VCaP (cell line): ENCODE measurements at regions not wholly inside any gene's neighbourhood (a gene's known extent, or its start where the extent isn't known, plus 50 kb on each side); places are given as distances from the start of the nearest gene placed in this dataset.
"Not testable (repeated sequence)": the region's sequence is repeated elsewhere in the genome, so short reads cannot be mapped to it uniquely, and the experiment has no call there.

Source experiments
- H3K27ac ChIP-seq: fragments of 450-650 bp; 2 replicates; pipeline ENCODE4 v1.5.1; 2017
- CTCF ChIP-seq: fragments of 450-650 bp; conservative IDR thresholded peaks from 2 replicates; pipeline ENCODE4 v1.5.1; 2017; ENCODE audit warnings: mild to moderate bottlenecking, moderate library complexity

- H3K27ac ChIP-seq: no peak overlapping the region
- no peak for TF ChIP-seq CTCF
These were observed 1129.5 kb downstream of the DIAPH3 start for GRCh38 chr13:59034198-59034597.

- H3K27ac ChIP-seq: no peak overlapping the region
- no peak for TF ChIP-seq CTCF
These were observed 1124.9 kb downstream of the DIAPH3 start for GRCh38 chr13:59038824-59039223.

- H3K27ac ChIP-seq: no peak overlapping the region
- no peak for TF ChIP-seq CTCF
These were observed 1120.7 kb downstream of the DIAPH3 start for GRCh38 chr13:59043016-59043415.

GRCh38 chr13:59047546-59047945, 1116.2 kb downstream of the DIAPH3 start:
- no peak overlapping the region for H3K27ac ChIP-seq
- TF ChIP-seq CTCF: no peak

- TF ChIP-seq CTCF: no peak
- no peak overlapping the region for H3K27ac ChIP-seq
These were observed 1102.1 kb downstream of the DIAPH3 start for GRCh38 chr13:59061621-59062020.

- H3K27ac ChIP-seq: no peak overlapping the region
- no peak for TF ChIP-seq CTCF
These were observed 1099.7 kb downstream of the DIAPH3 start for GRCh38 chr13:59064042-59064441.

GRCh38 chr13:59076386-59076785, 1087.3 kb downstream of the DIAPH3 start:
- not testable (repeated sequence) for H3K27ac ChIP-seq

- no peak for TF ChIP-seq CTCF
These were observed 1077.6 kb downstream of the DIAPH3 start for GRCh38 chr13:59086147-59086546.

More at GRCh38 chr13:59086147-59086546, 1077.6 kb downstream of the DIAPH3 start:
- no peak overlapping the region for H3K27ac ChIP-seq
